DMS153 treated with DMSO at 0.1 percent for 48 hours (cell line): ENCODE measurements at regions not wholly inside any gene's neighbourhood (a gene's known extent, or its start where the extent isn't known, plus 50 kb on each side); places are given as distances from the start of the nearest gene placed in this dataset.
"Not testable (repeated sequence)": the region's sequence is repeated elsewhere in the genome, so short reads cannot be mapped to it uniquely, and the experiment has no call there.

Experiments used
- DNase-seq: peaks from one replicate; lab custom pipeline; 2025; ENCODE audit not compliant: unreplicated experiment; lab: John Stamatoyannopoulos, UW

DNA sequence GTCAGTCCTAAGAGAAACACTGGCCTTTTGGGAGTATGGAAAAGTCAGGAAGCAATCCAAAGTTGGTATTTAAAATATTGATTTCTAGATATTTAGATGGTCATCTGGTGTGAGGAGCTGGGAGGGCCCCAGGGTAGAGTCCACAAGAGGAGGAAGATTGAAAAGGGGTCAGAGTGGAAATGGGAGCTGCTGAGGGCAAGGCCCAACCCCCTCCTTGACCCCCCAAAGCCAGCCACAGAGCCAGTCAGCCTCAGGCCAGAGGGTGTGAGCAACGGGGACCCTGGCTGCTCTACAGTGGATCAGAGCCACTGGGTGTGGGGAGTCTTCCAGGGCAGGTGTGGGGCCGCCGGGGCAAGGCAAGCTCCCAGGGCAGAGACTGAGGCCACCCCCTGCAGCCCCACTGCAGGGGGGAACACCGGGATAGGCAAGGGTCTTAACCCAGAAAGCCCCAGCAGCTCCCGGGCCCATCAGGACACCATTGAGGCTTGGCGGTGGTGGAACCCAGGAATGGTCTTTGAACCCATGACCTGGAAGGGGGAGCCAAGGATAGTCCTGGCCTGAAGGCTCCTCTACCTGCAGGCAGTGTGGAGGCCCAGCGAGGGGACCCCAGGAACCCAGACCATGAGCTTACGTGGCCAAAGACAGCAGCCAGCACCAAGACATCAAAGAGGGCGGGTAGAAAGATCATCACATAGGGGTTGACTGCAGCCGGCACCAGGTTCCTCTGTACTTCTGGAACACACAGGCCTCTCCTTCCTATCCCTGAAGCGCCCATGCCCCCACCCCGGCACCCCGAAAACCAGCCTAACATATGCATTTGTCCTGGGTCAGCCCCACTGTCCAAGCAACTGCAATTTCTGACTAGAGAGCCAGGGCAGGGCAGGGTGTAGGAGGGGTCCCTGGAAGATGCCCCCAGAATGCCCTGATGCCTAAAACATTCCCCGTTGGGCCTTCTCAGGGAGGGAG is 51.3 kb upstream of the CSPG4 start:
- not testable (repeated sequence) for DNase-seq

DNA sequence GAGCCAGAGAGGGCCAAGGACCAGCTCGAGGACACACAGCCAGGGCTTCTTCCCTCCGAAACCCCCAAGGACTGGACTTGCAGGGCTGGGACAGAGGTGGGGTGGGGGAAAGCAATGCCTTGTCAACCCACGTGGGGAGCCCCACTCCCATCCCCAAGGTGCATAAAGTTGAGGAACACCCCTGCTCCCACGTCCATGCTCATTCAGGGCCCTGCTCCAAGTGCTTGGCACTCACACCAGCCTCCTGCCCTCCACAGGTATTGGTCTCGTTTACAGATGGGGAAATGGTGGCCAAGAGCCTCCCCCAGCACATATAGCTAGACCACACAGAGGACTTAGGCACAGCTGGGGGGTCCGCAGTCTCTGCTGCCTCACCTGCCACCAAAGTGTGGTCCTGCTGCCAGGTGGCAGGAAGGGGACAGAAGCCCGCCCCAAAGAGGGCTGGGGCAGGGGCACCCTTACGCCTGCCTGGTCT is 50.5 kb upstream of the CSPG4 start:
- DNase-seq, result no peak
